BE2C (cell line): ENCODE measurements at regions not wholly inside any gene's neighbourhood (a gene's known extent, or its start where the extent isn't known, plus 50 kb on each side); places are given as distances from the start of the nearest gene placed in this dataset.

Source experiments
- DNase-seq: peaks from one replicate; pipeline ENCODE4 v3.0.0-alpha.2; 2020
- H3K27me3 ChIP-seq: fragments of 250-450 bp; sonication (Bioruptor Pico); 2 replicates; pipeline ENCODE4 v1.5.1; 2020; ENCODE audit warnings: mild to moderate bottlenecking
- H3K36me3 ChIP-seq: fragments of 250-450 bp; sonication (Bioruptor Pico); 2 replicates; pipeline ENCODE4 v1.5.1; 2020; ENCODE audit warnings: mild to moderate bottlenecking
- H3K4me1 ChIP-seq: fragments of 250-450 bp; sonication (Bioruptor Pico); 2 replicates; pipeline ENCODE4 v1.5.1; 2020
- H3K4me3 ChIP-seq: 2 replicates; pipeline ENCODE4 v1.5.1; 2011; ENCODE audit warnings: low read depth, low read length
- H3K9me3 ChIP-seq: fragments of 250-450 bp; sonication (Bioruptor Pico); 2 replicates; pipeline ENCODE4 v1.5.1; 2020
- TF ChIP-seq, protein P1 (sequence below): IDR thresholded peaks from 2 replicates; pipeline ENCODE4 v1.5.1; 2012; ENCODE audit warnings: mild to moderate bottlenecking, low read depth, low read length

DNA sequence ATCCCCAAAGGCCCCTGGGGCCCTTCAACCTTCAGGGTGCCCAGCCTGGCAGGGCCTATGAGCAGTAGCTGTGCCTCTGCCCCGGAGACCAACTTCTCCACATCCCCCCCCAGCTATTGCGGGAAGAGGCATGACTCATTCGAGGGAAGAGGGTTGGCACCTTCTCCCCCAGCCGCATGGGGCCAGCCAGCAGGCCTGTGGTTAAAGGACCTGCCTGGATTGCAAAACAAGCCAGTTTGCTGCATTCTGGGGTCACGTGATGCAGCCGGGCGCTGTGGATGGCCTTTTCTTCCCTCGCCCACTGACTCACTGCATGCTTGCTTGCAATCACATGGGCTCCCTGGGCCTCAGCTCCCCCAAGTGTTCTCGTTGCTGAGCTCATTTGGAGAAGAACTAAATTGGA lies 182.5 kb downstream of the MAFB start:
- H3K4me3 ChIP-seq = no peak overlapping the region
- TF ChIP-seq, protein P1, sequence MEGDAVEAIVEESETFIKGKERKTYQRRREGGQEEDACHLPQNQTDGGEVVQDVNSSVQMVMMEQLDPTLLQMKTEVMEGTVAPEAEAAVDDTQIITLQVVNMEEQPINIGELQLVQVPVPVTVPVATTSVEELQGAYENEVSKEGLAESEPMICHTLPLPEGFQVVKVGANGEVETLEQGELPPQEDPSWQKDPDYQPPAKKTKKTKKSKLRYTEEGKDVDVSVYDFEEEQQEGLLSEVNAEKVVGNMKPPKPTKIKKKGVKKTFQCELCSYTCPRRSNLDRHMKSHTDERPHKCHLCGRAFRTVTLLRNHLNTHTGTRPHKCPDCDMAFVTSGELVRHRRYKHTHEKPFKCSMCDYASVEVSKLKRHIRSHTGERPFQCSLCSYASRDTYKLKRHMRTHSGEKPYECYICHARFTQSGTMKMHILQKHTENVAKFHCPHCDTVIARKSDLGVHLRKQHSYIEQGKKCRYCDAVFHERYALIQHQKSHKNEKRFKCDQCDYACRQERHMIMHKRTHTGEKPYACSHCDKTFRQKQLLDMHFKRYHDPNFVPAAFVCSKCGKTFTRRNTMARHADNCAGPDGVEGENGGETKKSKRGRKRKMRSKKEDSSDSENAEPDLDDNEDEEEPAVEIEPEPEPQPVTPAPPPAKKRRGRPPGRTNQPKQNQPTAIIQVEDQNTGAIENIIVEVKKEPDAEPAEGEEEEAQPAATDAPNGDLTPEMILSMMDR = no peak
- no peaks in the 10 kb centered on the region for H3K27me3 ChIP-seq
- no peaks in the 10 kb centered on the region for H3K4me1 ChIP-seq
- H3K36me3 ChIP-seq = no peaks in the 10 kb centered on the region
- 0 out of 2 replicates have a peak, but pooled peaks cover 2% of the 10 kb centered on the region for H3K9me3 ChIP-seq
- peak; percentile 32 for DNase-seq

DNA sequence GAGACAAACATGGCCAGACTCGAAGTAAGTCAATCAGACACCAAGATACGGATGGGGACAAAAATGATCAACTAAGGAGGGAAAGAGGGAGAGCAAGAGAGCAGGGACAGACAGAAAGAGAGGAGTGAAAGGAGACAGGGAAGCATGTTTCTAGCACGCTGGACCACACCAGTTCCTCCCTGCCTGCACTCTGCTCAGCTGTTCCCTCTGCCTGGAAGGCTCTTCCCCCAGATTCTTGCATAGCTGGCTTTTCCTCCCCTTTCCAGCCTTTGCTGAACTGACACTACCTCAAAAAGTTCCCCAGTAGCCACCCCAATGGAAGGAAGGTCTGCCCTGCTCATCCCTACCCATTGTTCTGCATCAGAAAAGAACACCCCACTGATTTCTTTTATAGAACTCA lies 185.9 kb downstream of the MAFB start:
- no peaks in the 10 kb centered on the region for H3K36me3 ChIP-seq
- no peaks in the 10 kb centered on the region for H3K4me1 ChIP-seq
- no peak for DNase-seq
- H3K27me3 ChIP-seq = no peaks in the 10 kb centered on the region
- TF ChIP-seq, protein P1 = no peak
- H3K9me3 ChIP-seq = 0 out of 2 replicates have a peak, but pooled peaks cover 2% of the 10 kb centered on the region
- no peak overlapping the region for H3K4me3 ChIP-seq

DNA sequence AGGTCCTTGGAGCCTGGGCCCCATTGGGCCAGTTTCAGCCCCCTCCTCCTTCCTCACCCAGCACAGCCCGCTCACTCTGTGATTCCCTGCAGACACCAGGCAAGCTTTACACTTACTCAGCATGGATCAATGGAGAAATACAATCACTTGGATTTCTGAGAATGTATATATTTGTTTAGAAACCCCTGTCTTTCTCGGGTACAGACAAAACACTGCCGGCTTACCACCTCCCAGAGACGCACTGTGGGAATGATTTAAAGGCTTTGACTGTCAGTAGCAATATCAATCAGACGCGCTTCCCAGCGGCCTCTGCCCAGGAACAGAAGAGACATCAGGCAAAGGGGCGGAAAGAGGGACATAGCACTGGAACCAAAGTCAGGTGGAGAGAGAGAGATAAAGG lies 186.5 kb downstream of the MAFB start:
- Histone ChIP-seq H3K4me1 (no peaks in the 10 kb centered on the region), H3K36me3 (no peaks in the 10 kb centered on the region), H3K27me3 (no peaks in the 10 kb centered on the region), H3K4me3 (no peak overlapping the region), H3K9me3 (0 out of 2 replicates have a peak, but pooled peaks cover 2% of the 10 kb centered on the region)
- no peak for DNase-seq
- TF ChIP-seq, protein P1 = no peak

DNA sequence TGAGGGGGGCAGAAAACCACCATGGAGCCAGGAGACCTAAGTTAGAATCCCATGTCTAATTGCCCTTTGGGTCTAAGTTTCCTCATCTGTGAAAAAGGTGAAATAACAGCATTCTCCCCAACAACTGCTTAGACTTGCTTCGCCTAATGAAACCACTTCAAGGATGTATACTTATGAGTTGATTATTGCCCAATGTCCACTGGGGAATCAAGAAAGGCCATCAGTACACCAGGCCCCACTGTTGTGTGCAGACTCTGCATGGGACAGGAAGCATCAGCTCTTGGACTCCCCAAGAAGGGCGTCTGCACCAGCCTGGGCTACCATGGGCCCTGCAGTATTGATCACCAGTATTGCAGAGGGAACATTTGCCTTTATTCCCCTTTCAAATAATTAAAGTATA lies 189.6 kb downstream of the MAFB start:
- no peaks in the 10 kb centered on the region for H3K36me3 ChIP-seq

DNA sequence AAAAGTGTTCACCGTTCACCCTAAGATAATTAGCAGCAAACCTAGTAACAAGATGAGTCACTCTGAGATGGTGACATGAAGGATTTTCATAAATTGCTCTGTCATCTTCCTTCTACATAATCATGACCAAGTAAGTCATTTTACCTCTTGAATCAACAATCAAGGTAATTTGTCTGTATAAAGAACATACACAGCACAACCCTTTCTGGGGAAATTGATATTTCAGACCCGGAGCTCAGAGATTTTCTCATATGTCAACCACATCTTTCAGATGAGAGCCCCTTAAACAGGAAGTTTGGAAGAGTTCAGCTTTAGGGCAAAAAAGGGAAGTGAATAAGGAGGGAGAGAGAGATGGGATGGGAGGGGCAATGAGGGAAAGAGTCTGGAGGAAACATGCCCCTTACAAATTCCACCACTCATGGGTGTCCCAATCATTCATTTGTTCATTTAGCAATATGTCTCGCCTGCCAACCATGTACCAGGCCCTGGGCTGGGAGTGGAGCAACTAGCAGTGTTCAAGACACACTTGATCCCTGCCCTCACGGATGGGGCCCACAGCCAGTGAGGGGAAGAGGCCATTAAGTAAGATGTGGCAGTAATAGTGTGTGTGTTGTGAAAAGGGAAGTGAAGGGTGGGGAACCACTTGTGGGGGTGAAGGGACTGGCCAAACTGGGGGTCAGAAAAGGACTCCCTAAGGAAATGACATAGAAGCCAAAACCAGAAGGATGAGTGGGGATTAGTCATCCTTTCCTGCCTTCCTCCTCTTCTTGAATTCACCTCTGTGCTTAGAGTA lies 190.9 kb downstream of the MAFB start:
- Histone ChIP-seq H3K27me3 (no peaks in the 10 kb centered on the region), H3K36me3 (no peaks in the 10 kb centered on the region), H3K4me3 (no peak overlapping the region), H3K4me1 (no peaks in the 10 kb centered on the region), H3K9me3 (no peaks in the 10 kb centered on the region)
- DNase-seq = no peak
- TF ChIP-seq, protein P1 = no peak

More for the DNA sequence above, 189.6 kb downstream of the MAFB start:
- H3K4me3 ChIP-seq = no peak overlapping the region
- no peaks in the 10 kb centered on the region for H3K27me3 ChIP-seq
- H3K4me1 ChIP-seq = no peaks in the 10 kb centered on the region
- TF ChIP-seq, protein P1 = no peak
- H3K9me3 ChIP-seq = no peaks in the 10 kb centered on the region
- no peak for DNase-seq

DNA sequence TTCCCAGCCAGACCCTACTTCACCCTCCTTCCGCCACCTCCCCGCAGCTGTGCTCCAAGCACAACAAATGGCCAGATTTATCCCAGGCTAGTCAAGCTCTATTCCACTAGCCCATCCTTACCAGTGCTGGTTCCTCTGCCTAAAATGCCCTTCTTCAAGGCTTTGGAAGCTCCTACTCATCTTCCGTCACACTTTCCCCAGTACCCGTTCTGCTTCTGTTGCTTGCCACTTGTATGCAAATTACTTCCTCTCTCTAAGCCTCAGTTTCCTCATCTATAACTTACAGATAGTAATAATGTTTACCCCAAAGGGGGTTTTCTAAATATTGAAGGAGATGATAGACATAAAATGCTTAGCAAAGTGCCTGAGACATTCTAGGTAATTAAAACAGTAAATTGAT lies 193.1 kb downstream of the MAFB start:
- no peaks in the 10 kb centered on the region for H3K27me3 ChIP-seq
- TF ChIP-seq, protein P1 = no peak
- no peaks in the 10 kb centered on the region for H3K9me3 ChIP-seq
- DNase-seq = no peak
- H3K36me3 ChIP-seq = no peaks in the 10 kb centered on the region
- no peak overlapping the region for H3K4me3 ChIP-seq
- H3K4me1 ChIP-seq = no peaks in the 10 kb centered on the region
